HepG2 (cell line): ENCODE measurements at regions not wholly inside any gene's neighbourhood (a gene's known extent, or its start where the extent isn't known, plus 50 kb on each side); places are given as distances from the start of the nearest gene placed in this dataset.

Source experiments
- AHDC1 ChIP-seq: sonication (generic); formaldehyde crosslinking; IDR thresholded peaks from 2 replicates; pipeline ENCODE4 v1.5.1; 2020; ENCODE audit warnings: mild to moderate bottlenecking, missing genetic modification reagents, borderline replicate concordance
- EP300 ChIP-seq, 3 experiments: sonication (generic) in 1 of 3; formaldehyde crosslinking in 1 of 3; IDR thresholded peaks; 2 replicates each; pipeline versions ENCODE4 v1.5.1 to v1.6.1; 2011 to 2020; ENCODE audit warnings: low read depth in 2 of 3, low read length in 2 of 3, borderline replicate concordance in 1 of 3, improper control_type of control experiment in 1 of 3, mild to moderate bottlenecking in 1 of 3, missing genetic modification reagents in 1 of 3, moderate library complexity in 1 of 3
- GATAD2A ChIP-seq: IDR thresholded peaks from 2 replicates; pipeline ENCODE4 v1.6.1; 2016
- JUNB ChIP-seq: sonication (generic); formaldehyde crosslinking; IDR thresholded peaks from 2 replicates; pipeline ENCODE4 v1.8.0; 2022; ENCODE audit warnings: missing genetic modification reagents, mild to moderate bottlenecking, borderline replicate concordance
- JUND ChIP-seq: sonication (generic); formaldehyde crosslinking; IDR thresholded peaks from 2 replicates; pipeline ENCODE4 v1.8.0; 2022; ENCODE audit warnings: mild to moderate bottlenecking, missing genetic modification reagents
- KLF16 ChIP-seq, 2 experiments: sonication (generic) in 1 of 2; formaldehyde crosslinking in 1 of 2; IDR thresholded peaks; 2 replicates each; pipeline versions ENCODE4 v1.6.1 to v1.8.0; 2016 to 2023; ENCODE audit warnings: missing genetic modification reagents in 2 of 2, missing compliant biosample characterization in 1 of 2
- MIER3 ChIP-seq: IDR thresholded peaks from 2 replicates; pipeline ENCODE4 v1.6.1; 2016; ENCODE audit warnings: missing compliant biosample characterization, borderline replicate concordance
- NONO ChIP-seq, 2 experiments: fragments of 450-650 bp in 1 of 2; sonication (generic) in 1 of 2; formaldehyde crosslinking in 1 of 2; IDR thresholded peaks in 1 of 2; conservative IDR thresholded peaks in 1 of 2; 2 replicates each; pipeline versions ENCODE4 v1.6.1 to v1.8.0; 2017 to 2022; ENCODE audit warnings: mild to moderate bottlenecking in 1 of 2, missing genetic modification reagents in 1 of 2, moderate library complexity in 1 of 2
- PPARG ChIP-seq: conservative IDR thresholded peaks from 2 replicates; pipeline ENCODE4 v1.6.1; 2016; ENCODE audit warnings: missing biosample characterization, missing genetic modification reagents
- SMARCE1 ChIP-seq: fragments of 450-650 bp; IDR thresholded peaks from 2 replicates; pipeline ENCODE4 v1.6.1; 2017; ENCODE audit warnings: borderline replicate concordance
- SOX5 ChIP-seq: IDR thresholded peaks from 2 replicates; pipeline ENCODE4 v1.6.1; 2016; ENCODE audit warnings: borderline replicate concordance
- ZNF12 ChIP-seq: sonication (generic); formaldehyde crosslinking; IDR thresholded peaks from 2 replicates; pipeline ENCODE4 v1.5.0; 2020; ENCODE audit warnings: missing genetic modification reagents
- ZNF644 ChIP-seq: IDR thresholded peaks from 2 replicates; pipeline ENCODE4 v1.6.1; 2016; ENCODE audit warnings: low read depth
- ZSCAN22 ChIP-seq: sonication (generic); formaldehyde crosslinking; IDR thresholded peaks from 2 replicates; pipeline ENCODE4 v1.4.0; 2020; ENCODE audit warnings: mild to moderate bottlenecking, missing genetic modification reagents
- ZSCAN9 ChIP-seq: IDR thresholded peaks from 2 replicates; pipeline ENCODE4 v1.6.1; 2016; ENCODE audit warnings: borderline replicate concordance
- TF ChIP-seq, protein P1 (sequence below): IDR thresholded peaks from 2 replicates; pipeline ENCODE4 v1.4.0; 2020; ENCODE audit warnings: mild to moderate bottlenecking, missing genetic modification reagents
- TF ChIP-seq, protein P2 (sequence below): sonication (generic); formaldehyde crosslinking; IDR thresholded peaks from 2 replicates; pipeline ENCODE4 v1.4.0; 2020; ENCODE audit warnings: missing genetic modification reagents, mild to moderate bottlenecking, borderline replicate concordance

- TF ChIP-seq, protein P1, sequence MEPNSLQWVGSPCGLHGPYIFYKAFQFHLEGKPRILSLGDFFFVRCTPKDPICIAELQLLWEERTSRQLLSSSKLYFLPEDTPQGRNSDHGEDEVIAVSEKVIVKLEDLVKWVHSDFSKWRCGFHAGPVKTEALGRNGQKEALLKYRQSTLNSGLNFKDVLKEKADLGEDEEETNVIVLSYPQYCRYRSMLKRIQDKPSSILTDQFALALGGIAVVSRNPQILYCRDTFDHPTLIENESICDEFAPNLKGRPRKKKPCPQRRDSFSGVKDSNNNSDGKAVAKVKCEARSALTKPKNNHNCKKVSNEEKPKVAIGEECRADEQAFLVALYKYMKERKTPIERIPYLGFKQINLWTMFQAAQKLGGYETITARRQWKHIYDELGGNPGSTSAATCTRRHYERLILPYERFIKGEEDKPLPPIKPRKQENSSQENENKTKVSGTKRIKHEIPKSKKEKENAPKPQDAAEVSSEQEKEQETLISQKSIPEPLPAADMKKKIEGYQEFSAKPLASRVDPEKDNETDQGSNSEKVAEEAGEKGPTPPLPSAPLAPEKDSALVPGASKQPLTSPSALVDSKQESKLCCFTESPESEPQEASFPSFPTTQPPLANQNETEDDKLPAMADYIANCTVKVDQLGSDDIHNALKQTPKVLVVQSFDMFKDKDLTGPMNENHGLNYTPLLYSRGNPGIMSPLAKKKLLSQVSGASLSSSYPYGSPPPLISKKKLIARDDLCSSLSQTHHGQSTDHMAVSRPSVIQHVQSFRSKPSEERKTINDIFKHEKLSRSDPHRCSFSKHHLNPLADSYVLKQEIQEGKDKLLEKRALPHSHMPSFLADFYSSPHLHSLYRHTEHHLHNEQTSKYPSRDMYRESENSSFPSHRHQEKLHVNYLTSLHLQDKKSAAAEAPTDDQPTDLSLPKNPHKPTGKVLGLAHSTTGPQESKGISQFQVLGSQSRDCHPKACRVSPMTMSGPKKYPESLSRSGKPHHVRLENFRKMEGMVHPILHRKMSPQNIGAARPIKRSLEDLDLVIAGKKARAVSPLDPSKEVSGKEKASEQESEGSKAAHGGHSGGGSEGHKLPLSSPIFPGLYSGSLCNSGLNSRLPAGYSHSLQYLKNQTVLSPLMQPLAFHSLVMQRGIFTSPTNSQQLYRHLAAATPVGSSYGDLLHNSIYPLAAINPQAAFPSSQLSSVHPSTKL (CRISPR knock-in tag), result peak; percentile 89
- TF ChIP-seq ZSCAN22 (CRISPR knock-in tag) (no peak), ZNF12 (peak; percentile 57; the same call in 1 of the 2 replicates), SOX5 (peak; percentile 67; the same call in 1 of the 2 replicates), JUNB (CRISPR knock-in tag) (peak; percentile 51; the same call in 1 of the 2 replicates), PPARG (CRISPR knock-in tag) (peak; percentile 49; the same call in 1 of the 2 replicates), NONO (IDR thresholded peaks at IDR 0.05) (no peak), NONO (CRISPR knock-in tag; conservative IDR thresholded peaks at IDR 0.05) (no peak), AHDC1 (peak; percentile 90; the same call in 1 of the 2 replicates), ZSCAN9 (CRISPR knock-in tag) (peak; percentile 47; the same call in 1 of the 2 replicates), SMARCE1 (no peak), GATAD2A (CRISPR knock-in tag) (peak; percentile 92), JUND (peak; percentile 11; the same call in 1 of the 2 replicates), MIER3 (CRISPR knock-in tag) (peak; percentile 88; the same call in 1 of the 2 replicates), KLF16 (CRISPR knock-in tag; IDR thresholded peaks at IDR 0.05) (0 out of 4 replicates have a peak, but pooled peaks of 1 of the 2 experiments have one; percentile 24), EP300 (IDR thresholded peaks at IDR 0.05; ENCODE audit: low read depth in 2 of 2, low read length in 2 of 2) (peak in 1 of 2 experiments; percentile 85; a peak in 2 of 4 replicates), EP300 (CRISPR knock-in tag; IDR thresholded peaks at IDR 0.05; ENCODE audit: borderline replicate concordance) (peak; percentile 17; the same call in 1 of the 2 replicates), ZNF644 (CRISPR knock-in tag) (peak; percentile 82; the same call in 1 of the 2 replicates)
- TF ChIP-seq, protein P2, sequence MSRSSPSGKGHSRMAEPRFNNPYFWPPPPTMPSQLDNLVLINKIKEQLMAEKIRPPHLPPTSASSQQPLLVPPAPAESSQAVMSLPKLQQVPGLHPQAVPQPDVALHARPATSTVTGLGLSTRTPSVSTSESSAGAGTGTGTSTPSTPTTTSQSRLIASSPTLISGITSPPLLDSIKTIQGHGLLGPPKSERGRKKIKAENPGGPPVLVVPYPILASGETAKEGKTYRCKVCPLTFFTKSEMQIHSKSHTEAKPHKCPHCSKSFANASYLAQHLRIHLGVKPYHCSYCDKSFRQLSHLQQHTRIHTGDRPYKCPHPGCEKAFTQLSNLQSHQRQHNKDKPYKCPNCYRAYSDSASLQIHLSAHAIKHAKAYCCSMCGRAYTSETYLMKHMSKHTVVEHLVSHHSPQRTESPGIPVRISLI, result peak; percentile 93
Observed at GRCh38 chr5:57695179-57695578, 212.6 kb upstream of the ACTBL2 start (continued).
